CD14-positive monocyte (primary cell): ENCODE measurements at regions not wholly inside any gene's neighbourhood (a gene's known extent, or its start where the extent isn't known, plus 50 kb on each side); places are given as distances from the start of the nearest gene placed in this dataset.

Experiments used
- DNase-seq, 3 donors: peaks; one replicate each; pipeline ENCODE4 v3.0.0-alpha.2; 2011 to 2022
- H2AFZ ChIP-seq: 2 replicates; pipeline ENCODE4 v1.6.0; 2012; ENCODE audit warnings: mild to moderate bottlenecking, low read depth, low read length, inconsistent platforms; ENCODE audit not compliant: insufficient read depth, poor library complexity, severe bottlenecking
- H3K27ac ChIP-seq, 2 donors: 1 replicate in 1 of 2; 2 replicates in 1 of 2; pipeline ENCODE4 v1.5.1; 2012 to 2013; ENCODE audit warnings: low read length in 2 of 2, control low read depth in 1 of 2, inconsistent platforms in 1 of 2, low read depth in 1 of 2, mild to moderate bottlenecking in 1 of 2
- H3K27me3 ChIP-seq, 2 donors: one replicate each; pipeline versions ENCODE4 v1.6.0 to v1.6.1; 2011 to 2013; ENCODE audit warnings: low read length in 2 of 2; ENCODE audit not compliant: control insufficient read depth in 2 of 2, insufficient read depth in 2 of 2
- H3K36me3 ChIP-seq, 2 donors: replicated peaks in 1 of 2; 1 replicate in 1 of 2; 2 replicates in 1 of 2; pipeline versions ENCODE4 v1.5.1 to v1.6.1; 2012 to 2013; ENCODE audit warnings: low read length in 2 of 2, control low read depth in 1 of 2, inconsistent platforms in 1 of 2, mild to moderate bottlenecking in 1 of 2; ENCODE audit not compliant: insufficient read depth in 2 of 2, control insufficient read depth in 1 of 2
- H3K4me1 ChIP-seq, 2 donors: 1 replicate in 1 of 2; 2 replicates in 1 of 2; pipeline versions ENCODE4 v1.5.1 to v1.6.1; 2012 to 2013; ENCODE audit warnings: low read length in 2 of 2, control low read depth in 1 of 2, inconsistent platforms in 1 of 2, mild to moderate bottlenecking in 1 of 2, moderate library complexity in 1 of 2; ENCODE audit not compliant: insufficient read depth in 2 of 2, control insufficient read depth in 1 of 2
- H3K4me2 ChIP-seq: replicated peaks from 2 replicates; pipeline ENCODE3; 2012; ENCODE audit warnings: low read length, moderate library complexity, mild to moderate bottlenecking; ENCODE audit not compliant: poor library complexity, severe bottlenecking; ENCODE audit errors: extremely low read depth
- H3K4me3 ChIP-seq, 3 experiments: fragments of 200-600 bp in 1 of 3; sonication (generic) in 1 of 3; replicated peaks in 1 of 3; 1 replicate in 2 of 3; 2 replicates in 1 of 3; pipeline ENCODE4 v1.5.1; 2011 to 2013; ENCODE audit warnings: low read length in 3 of 3, mild to moderate bottlenecking in 3 of 3, control low read depth in 2 of 3, low read depth in 2 of 3, inconsistent platforms in 1 of 3, moderate library complexity in 1 of 3
- H3K79me2 ChIP-seq: 2 replicates; pipeline ENCODE4 v1.6.0; 2012; ENCODE audit warnings: mild to moderate bottlenecking, control low read depth, inconsistent platforms, low read length, moderate library complexity; ENCODE audit not compliant: insufficient read depth
- H3K9ac ChIP-seq: 2 replicates; pipeline ENCODE4 v1.6.0; 2017; ENCODE audit warnings: low read length, mild to moderate bottlenecking; ENCODE audit not compliant: insufficient read depth, poor library complexity, severe bottlenecking
- H3K9me3 ChIP-seq, 2 donors: replicated peaks in 1 of 2; 1 replicate in 1 of 2; 2 replicates in 1 of 2; pipeline versions ENCODE4 v1.5.1 to v1.6.1; 2012 to 2013; ENCODE audit warnings: low read length in 2 of 2, control low read depth in 1 of 2; ENCODE audit not compliant: control insufficient read depth in 1 of 2, insufficient read depth in 1 of 2
- H4K20me1 ChIP-seq: 2 replicates; pipeline ENCODE4 v1.6.0; 2012; ENCODE audit warnings: mild to moderate bottlenecking, low read length, control low read depth, moderate library complexity; ENCODE audit not compliant: insufficient read depth
- H3K27ac Mint-ChIP-seq, 7 donors: one replicate each; pipeline ENCODE4 v1.8.0; 2020; ENCODE audit warnings: mild to moderate bottlenecking in 7 of 7, mixed read lengths in 7 of 7, moderate library complexity in 6 of 7, inconsistent platforms in 2 of 7
- H3K27me3 Mint-ChIP-seq, 3 donors: one replicate each; pipeline ENCODE4 v1.8.0; 2021 to 2022; ENCODE audit warnings: low read depth in 3 of 3, mild to moderate bottlenecking in 3 of 3, mixed read lengths in 3 of 3, moderate library complexity in 3 of 3, inconsistent platforms in 1 of 3
- H3K36me3 Mint-ChIP-seq, 2 donors: one replicate each; pipeline ENCODE4 v1.8.0; 2020; ENCODE audit warnings: mixed read lengths in 2 of 2, inconsistent platforms in 1 of 2, mild to moderate bottlenecking in 1 of 2
- H3K4me1 Mint-ChIP-seq: one replicate; pipeline ENCODE4 v1.8.0; 2020; ENCODE audit warnings: mild to moderate bottlenecking, mixed read lengths
- H3K4me3 Mint-ChIP-seq, 2 donors: one replicate each; pipeline ENCODE4 v1.8.0; 2020; ENCODE audit warnings: mild to moderate bottlenecking in 2 of 2, mixed read lengths in 2 of 2, moderate library complexity in 1 of 2
- H3K9me3 Mint-ChIP-seq, 7 donors: one replicate each; pipeline ENCODE4 v1.8.0; 2020 to 2022; ENCODE audit warnings: mixed read lengths in 7 of 7, mild to moderate bottlenecking in 6 of 7, moderate library complexity in 6 of 7, inconsistent platforms in 2 of 7
- CTCF ChIP-seq: fragments of 200-600 bp; IDR thresholded peaks from one replicate; pipeline ENCODE4 v1.8.0; 2022; ENCODE audit warnings: antibody characterized with exemption, mild to moderate bottlenecking
- WGBS: methylation state at CpG from one replicate; pipeline ENCODE4 v1.1.5; 2013; ENCODE audit warnings: missing lambda C conversion rate; ENCODE audit not compliant: insufficient coverage; 5-methylcytosine and 5-hydroxymethylcytosine counted together
- intact Hi-C, 2 donors: fragments of 100-400 bp; cut with micrococcal nuclease; formaldehyde crosslinking; loops; one replicate each; pipeline versions ENCODE4 v1.15.0 to v1.15.1; 2023

DNA sequence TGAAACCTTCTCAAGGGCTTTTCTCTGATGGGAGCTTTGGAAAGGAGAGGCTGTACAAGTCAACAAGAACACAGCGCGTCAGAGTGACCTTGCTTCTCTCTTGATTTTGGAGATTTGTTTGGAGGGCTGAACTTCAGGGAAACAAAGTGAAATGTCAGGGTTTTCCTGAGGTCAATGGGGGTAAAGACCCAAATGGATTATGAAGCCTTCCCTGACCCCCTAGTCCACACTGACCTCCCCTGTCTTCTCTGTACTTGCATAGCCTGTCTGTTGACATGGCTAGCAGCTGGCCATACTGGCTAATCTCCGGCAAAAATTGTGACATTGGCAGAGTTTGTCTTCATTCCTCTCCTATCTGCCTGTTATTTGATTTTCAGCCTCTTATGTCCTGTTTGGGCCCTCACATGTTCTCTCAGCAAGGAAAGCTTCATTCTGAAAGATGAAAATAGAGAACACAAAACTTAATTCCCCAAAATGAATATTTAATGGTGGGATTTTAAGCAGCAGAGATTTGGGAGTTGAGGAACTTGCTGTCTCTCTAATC is 149.3 kb upstream of the HAAO start:
- H2AFZ ChIP-seq: no peak overlapping the region
- H3K9me3 Mint-ChIP-seq: no peaks in the 10 kb centered on the region
- no peaks in the 10 kb centered on the region for H3K9me3 ChIP-seq
- H3K27me3 Mint-ChIP-seq: peaks cover 0 to 5% (median 3%) of the 10 kb centered on the region in 3 donors
- no peaks in the 10 kb centered on the region for H3K36me3 Mint-ChIP-seq
- H3K36me3 ChIP-seq: no peaks in the 10 kb centered on the region
- peaks cover 27% of the 10 kb centered on the region for H3K4me1 Mint-ChIP-seq
- H3K4me1 ChIP-seq: peaks cover 15% of the 10 kb centered on the region in 2 donors
- peak overlapping the region in 1 of 7 donors; percentile 41 for H3K27ac Mint-ChIP-seq
- H3K9ac ChIP-seq: no peak overlapping the region
- no peak overlapping the region for H3K4me3 ChIP-seq
- intact Hi-C loops: no loop called here
- H3K4me2 ChIP-seq: no peak overlapping the region
- H3K4me3 Mint-ChIP-seq: no peak overlapping the region
- DNase-seq: no peak
- TF ChIP-seq CTCF: no peak
- H3K79me2 ChIP-seq: no peaks in the 10 kb centered on the region
- WGBS: 86% methylated on average over 3 of the region's 3 CpGs
- H4K20me1 ChIP-seq: no peaks in the 10 kb centered on the region
- no peak overlapping the region for H3K27ac ChIP-seq
- no peaks in the 10 kb centered on the region for H3K27me3 ChIP-seq

DNA sequence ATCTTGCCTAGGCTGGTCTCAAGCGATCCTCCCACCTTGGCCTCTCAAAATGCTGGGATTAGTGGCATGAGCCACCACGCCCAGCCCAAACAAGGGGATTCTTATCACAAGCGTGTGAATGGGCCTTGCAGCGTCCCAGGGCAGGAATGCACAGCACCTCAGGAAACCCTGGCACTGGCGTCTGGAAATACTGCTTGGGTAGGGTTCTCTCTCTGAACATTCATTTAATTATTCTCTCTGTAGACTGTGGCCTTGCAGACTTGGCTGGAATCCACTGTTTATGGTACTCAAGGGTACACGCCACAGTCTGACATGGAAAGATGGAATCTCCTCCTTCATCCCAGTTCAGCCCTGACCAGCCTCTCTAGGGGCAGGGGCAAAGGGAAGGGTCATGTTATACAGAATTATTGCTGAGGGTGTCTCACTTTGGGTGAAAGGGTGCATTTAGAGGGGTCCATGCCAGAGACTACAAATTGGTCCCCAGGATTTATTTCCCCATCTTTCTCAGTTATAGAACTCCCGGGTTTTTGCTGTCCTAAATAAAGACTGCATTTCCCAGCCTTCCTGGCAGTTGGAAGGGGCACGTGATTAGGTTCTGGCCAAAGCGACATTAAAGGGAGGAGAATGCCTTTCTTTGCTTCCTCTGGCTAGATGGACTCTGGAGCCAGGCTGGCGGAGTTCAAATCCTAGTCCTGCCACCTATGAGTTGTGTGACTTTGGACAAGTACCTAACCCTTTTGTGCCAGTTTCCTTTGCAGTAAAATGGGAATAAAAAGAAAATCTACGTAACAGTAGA is 147.2 kb upstream of the HAAO start:
- H3K9me3 Mint-ChIP-seq: no peaks in the 10 kb centered on the region
- WGBS: 78% methylated on average over 7 of the region's 11 CpGs
- Histone ChIP-seq H3K27me3 (no peaks in the 10 kb centered on the region), H3K79me2 (no peaks in the 10 kb centered on the region), H3K9ac (no peak overlapping the region), H2AFZ (no peak overlapping the region), H3K27ac (no peak overlapping the region), H3K9me3 (no peaks in the 10 kb centered on the region), H3K4me1 (peaks cover 15% of the 10 kb centered on the region in 2 donors), H3K36me3 (no peaks in the 10 kb centered on the region), H4K20me1 (no peaks in the 10 kb centered on the region), H3K4me3 (no peak overlapping the region), H3K4me2 (no peak overlapping the region)
- H3K4me3 Mint-ChIP-seq: no peak overlapping the region
- no peak overlapping the region for H3K27ac Mint-ChIP-seq
- intact Hi-C loops: loop anchor here in 1 of 2 donors (10.0 kb wide), 1 partner anchor 105 kb away; no protein-coding TSS in a partner anchor
- no peaks in the 10 kb centered on the region for H3K36me3 Mint-ChIP-seq
- no peak for TF ChIP-seq CTCF
- H3K4me1 Mint-ChIP-seq: peaks cover 31% of the 10 kb centered on the region
- H3K27me3 Mint-ChIP-seq: peaks cover 0 to 11% (median 3%) of the 10 kb centered on the region in 3 donors
- no peak for DNase-seq
